IPS DF 6.9 (cell line): ENCODE measurements at regions not wholly inside any gene's neighbourhood (a gene's known extent, or its start where the extent isn't known, plus 50 kb on each side); places are given as distances from the start of the nearest gene placed in this dataset.
"Not testable (repeated sequence)": the region's sequence is repeated elsewhere in the genome, so short reads cannot be mapped to it uniquely, and the experiment has no call there.

Source experiments
- DNase-seq: peaks from one replicate; pipeline ENCODE4 v3.0.0-alpha.2; 2013; ENCODE audit warnings: low read depth, low spot score
- H3K27ac ChIP-seq: one replicate; pipeline ENCODE4 v1.5.1; 2013; ENCODE audit warnings: low read length, control low read depth
- H3K27me3 ChIP-seq: 2 replicates; pipeline ENCODE4 v1.6.1; 2013; ENCODE audit warnings: mild to moderate bottlenecking, low read length; ENCODE audit not compliant: control insufficient read depth, insufficient read depth
- H3K36me3 ChIP-seq: 2 replicates; pipeline ENCODE4 v1.6.1; 2013; ENCODE audit warnings: low read length; ENCODE audit not compliant: control insufficient read depth, insufficient read depth
- H3K4me1 ChIP-seq: 2 replicates; pipeline ENCODE4 v1.6.1; 2013; ENCODE audit warnings: low read length; ENCODE audit not compliant: control insufficient read depth, insufficient read depth
- H3K4me3 ChIP-seq: 2 replicates; pipeline ENCODE4 v1.5.1; 2013; ENCODE audit warnings: mild to moderate bottlenecking, low read length
- H3K9me3 ChIP-seq: 2 replicates; pipeline ENCODE4 v1.6.1; 2013; ENCODE audit warnings: low read length, inconsistent platforms; ENCODE audit not compliant: control insufficient read depth, insufficient read depth
- WGBS: extraction: QIAGEN DNeasy Blood & Tissue Kit; methylation state at CpG from one replicate; pipeline ENCODE4 v1.1.7; 2013; ENCODE audit warnings: mixed read lengths, missing lambda C conversion rate; ENCODE audit not compliant: insufficient read length, insufficient coverage; 5-methylcytosine and 5-hydroxymethylcytosine counted together

DNA sequence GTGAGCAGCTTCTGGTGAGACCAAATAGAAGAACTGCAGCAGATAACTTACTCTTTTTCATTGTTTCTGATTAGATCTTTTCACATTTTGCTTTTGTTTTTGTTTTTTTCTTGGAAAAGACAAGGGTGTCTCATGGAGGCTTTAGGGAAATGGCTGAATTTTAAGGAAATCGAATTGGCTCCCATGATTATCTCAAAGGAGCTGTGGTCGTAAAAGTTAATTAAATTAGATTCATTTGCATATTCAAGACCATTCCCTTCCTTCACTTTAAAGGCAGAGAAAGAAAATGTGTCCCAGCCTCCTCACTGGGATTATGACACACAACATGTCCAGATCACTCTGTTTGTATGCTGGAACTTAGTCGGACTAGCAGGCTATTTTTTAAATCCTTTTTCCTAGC, 106.4 kb upstream of the MDM1 start:
- no CpG with 5 or more reads among the region's 3 CpGs for WGBS

DNA sequence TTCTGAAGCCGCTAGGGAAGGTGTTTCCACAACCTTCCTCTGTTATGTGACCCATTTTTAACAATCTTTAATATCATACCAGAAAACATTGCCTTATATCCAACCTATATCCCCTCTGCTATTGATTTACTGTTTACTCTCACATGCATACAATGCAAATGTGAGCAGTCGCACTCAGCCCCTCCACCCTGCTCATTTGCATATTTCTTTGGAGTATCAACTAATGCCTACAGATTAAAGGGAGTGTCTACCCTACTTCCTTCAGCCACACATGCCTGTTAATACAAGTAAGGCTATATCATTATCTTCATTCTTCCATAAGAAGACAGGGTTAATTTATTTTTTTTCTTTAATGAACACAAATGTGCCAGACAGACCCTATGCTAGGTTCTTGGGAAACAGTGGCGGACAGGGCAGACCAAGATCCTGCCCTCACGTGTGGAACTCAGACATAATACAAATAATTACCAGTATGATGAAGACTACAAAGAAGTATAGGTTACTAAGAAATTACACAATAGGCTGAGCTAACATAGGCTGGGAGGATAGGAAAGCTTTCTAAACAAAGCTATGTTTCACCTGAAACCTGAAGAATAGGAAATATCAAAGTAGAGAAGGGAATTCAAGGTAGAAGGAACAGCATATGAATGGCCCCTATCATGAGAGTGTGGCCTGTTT, 107.3 kb upstream of the MDM1 start:
- Histone ChIP-seq H3K9me3 (no peaks in the 10 kb centered on the region), H3K4me1 (no peaks in the 10 kb centered on the region), H3K36me3 (no peaks in the 10 kb centered on the region), H3K27me3 (no peaks in the 10 kb centered on the region), H3K27ac (no peak overlapping the region), H3K4me3 (no peak overlapping the region)
- no peak for DNase-seq
- WGBS: no CpG with 5 or more reads among the region's 4 CpGs

More for the DNA sequence above, 106.4 kb upstream of the MDM1 start:
- no peaks in the 10 kb centered on the region for H3K9me3 ChIP-seq
- H3K36me3 ChIP-seq: no peaks in the 10 kb centered on the region
- no peaks in the 10 kb centered on the region for H3K27me3 ChIP-seq
- H3K4me1 ChIP-seq: no peaks in the 10 kb centered on the region
- H3K27ac ChIP-seq: no peak overlapping the region
- no peak for DNase-seq
- no peak overlapping the region for H3K4me3 ChIP-seq

DNA sequence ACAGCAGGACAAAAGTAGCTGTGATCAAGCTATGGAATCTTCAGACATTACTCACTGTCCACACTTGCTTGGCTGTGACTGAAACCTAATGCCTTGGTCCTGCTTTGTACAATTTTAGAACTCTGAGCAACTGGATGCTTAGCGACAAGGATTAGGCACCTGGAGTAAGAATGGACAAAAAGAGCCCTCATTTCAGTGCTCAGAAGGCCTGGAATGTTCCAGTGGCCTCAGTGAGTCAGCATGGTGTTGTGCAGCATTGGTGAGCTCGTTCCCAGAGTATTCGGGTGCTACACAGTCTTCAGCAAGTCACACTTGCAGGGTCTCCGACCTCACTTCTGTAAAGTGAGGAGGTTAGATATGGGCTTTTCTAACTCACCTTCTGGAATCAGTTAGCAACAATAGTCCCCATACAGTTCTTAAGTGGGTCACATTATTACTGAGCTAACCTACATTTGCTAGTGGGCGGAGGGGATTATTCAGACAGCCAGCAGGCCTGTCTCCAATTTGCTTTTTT, 108.0 kb upstream of the MDM1 start:
- Histone ChIP-seq H3K4me3 (no peak overlapping the region), H3K36me3 (no peaks in the 10 kb centered on the region), H3K4me1 (no peaks in the 10 kb centered on the region), H3K27ac (no peak overlapping the region), H3K27me3 (no peaks in the 10 kb centered on the region), H3K9me3 (no peaks in the 10 kb centered on the region)
- DNase-seq: no peak
- WGBS: no CpG with 5 or more reads among the region's 5 CpGs

DNA sequence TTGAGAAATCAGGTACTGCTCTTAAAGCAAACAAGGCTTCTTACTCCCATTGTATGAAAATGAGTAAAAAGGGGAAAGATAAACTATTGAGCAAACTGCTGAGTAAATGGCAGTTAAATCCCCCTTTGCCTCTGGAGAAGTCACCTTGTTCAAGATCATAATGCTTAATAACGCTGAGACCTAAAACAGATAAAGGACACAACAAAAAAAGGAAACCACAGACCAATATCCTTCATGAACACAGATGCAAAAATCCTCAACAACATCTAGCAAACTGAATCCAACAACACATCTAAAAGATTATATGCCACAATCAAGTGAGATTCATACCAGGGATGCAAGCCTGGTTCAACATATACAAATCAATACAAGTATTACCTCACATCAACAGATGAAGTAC, 109.0 kb upstream of the MDM1 start:
- Histone ChIP-seq H3K27ac (no peak overlapping the region), H3K27me3 (no peaks in the 10 kb centered on the region), H3K9me3 (no peaks in the 10 kb centered on the region), H3K4me1 (no peaks in the 10 kb centered on the region), H3K4me3 (no peak overlapping the region), H3K36me3 (no peaks in the 10 kb centered on the region)
- DNase-seq: no peak
- WGBS: no CpG with 5 or more reads among the region's 1 CpG

- H3K27ac ChIP-seq, DNase-seq: not testable (repeated sequence)
- no CpG with 5 or more reads among the region's 3 CpGs for WGBS
Measured at GRCh38 chr12:68442353-68442972, 110.3 kb upstream of the MDM1 start.

DNA sequence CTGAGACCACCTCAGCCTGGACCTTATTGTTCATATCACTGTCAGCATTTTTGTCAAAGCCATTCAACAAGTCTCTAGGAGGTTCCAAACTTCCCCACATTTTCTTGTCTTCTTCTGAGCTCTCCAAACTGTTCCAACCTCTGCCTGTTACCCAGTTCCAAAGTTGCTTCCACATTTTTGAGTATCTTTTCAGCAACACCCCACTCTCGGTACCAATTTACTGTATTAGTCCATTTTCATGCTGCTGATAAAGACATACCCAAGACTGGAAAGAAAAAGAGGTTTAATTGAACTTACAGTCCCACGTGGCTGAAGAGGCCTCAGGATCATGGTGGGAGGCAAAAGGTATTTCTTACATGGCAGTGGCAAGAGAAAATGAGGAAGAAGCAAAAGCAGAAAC, 111.5 kb upstream of the MDM1 start:
- not testable (repeated sequence) for H3K36me3 ChIP-seq, H3K9me3 ChIP-seq, H3K4me3 ChIP-seq, H3K27ac ChIP-seq, H3K27me3 ChIP-seq, DNase-seq, H3K4me1 ChIP-seq
- WGBS: no CpG with 5 or more reads among the region's 2 CpGs

More at GRCh38 chr12:68442353-68442972, 110.3 kb upstream of the MDM1 start:
- H3K4me3 ChIP-seq, H3K9me3 ChIP-seq, H3K27me3 ChIP-seq, H3K36me3 ChIP-seq, H3K4me1 ChIP-seq: not testable (repeated sequence)

- H3K4me1 ChIP-seq: no peaks in the 10 kb centered on the region; the same call in 1 of the 2 replicates
- no peak overlapping the region for H3K4me3 ChIP-seq
- H3K9me3 ChIP-seq: no peaks in the 10 kb centered on the region
- WGBS: no CpG with 5 or more reads among the region's 1 CpG
- no peak overlapping the region for H3K27ac ChIP-seq
- H3K27me3 ChIP-seq: no peaks in the 10 kb centered on the region
- DNase-seq: no peak
- no peaks in the 10 kb centered on the region for H3K36me3 ChIP-seq
Measured at GRCh38 chr12:68445824-68446223, 113.7 kb upstream of the MDM1 start.

DNA sequence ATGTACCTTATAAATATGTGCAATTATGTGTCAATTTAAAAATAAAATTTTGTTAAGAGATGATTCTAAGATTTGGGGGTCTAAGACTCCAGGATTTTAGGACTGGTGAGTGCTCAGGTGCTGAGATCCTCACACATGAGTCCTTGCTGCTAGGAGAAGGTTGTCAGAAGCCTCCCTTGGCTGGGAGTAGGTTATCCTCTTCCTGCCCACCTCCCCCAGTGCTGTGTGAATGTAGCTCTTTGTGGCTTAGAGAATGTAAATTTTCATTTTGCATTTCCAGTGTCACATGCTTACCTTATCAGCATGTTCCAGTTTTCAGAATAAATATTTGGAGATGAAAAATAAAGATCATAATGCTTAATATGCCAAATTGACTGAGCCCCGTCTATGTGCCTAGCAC, 114.2 kb upstream of the MDM1 start:
- no peak for DNase-seq
- WGBS: no CpG with 5 or more reads among the region's 1 CpG
- Histone ChIP-seq H3K9me3 (no peaks in the 10 kb centered on the region), H3K27ac (no peak overlapping the region), H3K36me3 (no peaks in the 10 kb centered on the region), H3K4me3 (no peak overlapping the region), H3K4me1 (no peaks in the 10 kb centered on the region; the same call in 1 of the 2 replicates), H3K27me3 (no peaks in the 10 kb centered on the region)

DNA sequence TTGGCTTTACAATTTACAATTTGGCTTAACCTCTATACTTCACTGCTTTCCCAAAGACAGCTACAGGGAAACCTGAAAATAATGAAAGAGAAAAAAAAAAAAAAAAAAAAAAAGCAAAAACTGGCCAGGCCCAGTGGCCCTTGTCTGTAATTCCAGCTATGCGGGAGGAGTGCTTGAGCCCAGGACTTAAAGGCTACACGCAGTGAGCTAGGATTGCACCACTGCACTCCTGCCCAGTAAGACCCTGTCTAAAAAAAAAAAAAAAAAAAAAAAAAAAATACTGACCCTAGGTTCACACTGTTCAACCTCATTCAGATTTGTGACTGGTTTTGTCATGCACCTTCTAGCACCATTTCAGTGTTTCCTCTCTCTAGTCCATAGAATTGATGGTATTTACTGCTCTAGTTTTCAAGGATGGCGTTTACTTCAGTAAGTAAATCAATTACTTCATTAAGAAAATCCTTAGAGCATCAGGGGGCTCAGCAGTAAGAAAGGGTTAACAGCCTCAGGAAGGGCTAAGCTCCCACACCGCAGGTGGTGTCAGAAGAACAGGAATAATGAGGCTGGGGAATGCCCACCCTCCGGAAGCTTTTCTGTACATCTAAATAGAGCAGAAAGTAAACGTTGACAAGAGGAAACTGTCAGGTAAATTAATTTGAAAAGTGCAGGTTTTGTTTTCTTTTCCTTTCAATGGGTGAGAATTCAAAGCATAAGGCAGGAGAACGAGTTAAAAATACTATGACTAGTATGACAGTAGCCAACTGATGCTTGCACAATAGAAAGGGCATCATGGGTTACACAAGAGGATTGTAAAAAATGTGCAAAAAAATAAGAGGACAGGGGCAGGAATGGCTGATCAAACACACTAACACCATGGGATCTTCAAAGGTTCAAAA, 115.0 kb upstream of the MDM1 start:
- DNase-seq: peak; percentile 48
- no CpG with 5 or more reads among the region's 7 CpGs for WGBS
- no peak overlapping the region for H3K4me3 ChIP-seq
- no peak overlapping the region for H3K27ac ChIP-seq
- H3K36me3 ChIP-seq: no peaks in the 10 kb centered on the region
- H3K9me3 ChIP-seq: no peaks in the 10 kb centered on the region
- no peaks in the 10 kb centered on the region for H3K27me3 ChIP-seq
- H3K4me1 ChIP-seq: no peaks in the 10 kb centered on the region; the same call in 1 of the 2 replicates

DNA sequence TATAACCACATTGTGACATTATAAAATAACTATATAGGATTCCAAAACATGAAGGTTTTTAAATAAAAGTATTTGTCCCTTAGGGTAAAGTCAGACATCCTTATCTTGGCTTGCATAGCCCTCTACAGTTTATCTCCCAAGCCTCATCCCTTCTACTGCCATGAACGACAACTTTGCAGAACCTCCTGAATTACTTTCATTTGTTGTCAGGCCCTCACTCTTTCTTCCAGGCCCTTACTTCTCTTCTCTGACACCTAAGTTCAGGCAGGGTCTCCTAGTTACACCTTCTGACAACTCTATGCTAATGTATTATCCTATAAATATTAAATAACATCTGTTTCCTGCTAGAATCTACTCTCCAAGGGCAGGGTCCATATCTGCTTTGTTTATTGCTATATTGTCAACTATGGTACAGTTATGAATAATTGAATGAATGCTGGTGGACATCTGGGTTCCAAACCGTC, 115.7 kb upstream of the MDM1 start:
- Histone ChIP-seq H3K4me3 (no peak overlapping the region), H3K4me1 (no peaks in the 10 kb centered on the region; the same call in 1 of the 2 replicates), H3K27me3 (no peaks in the 10 kb centered on the region), H3K9me3 (no peaks in the 10 kb centered on the region), H3K27ac (no peak overlapping the region), H3K36me3 (no peaks in the 10 kb centered on the region)
- no peak for DNase-seq
- no CpG with 5 or more reads among the region's 2 CpGs for WGBS
